ENCODE measurements at regions not wholly inside any gene's neighbourhood (a gene's known extent, or its start where the extent isn't known, plus 50 kb on each side); places are given as distances from the start of the nearest gene placed in this dataset.

- TF ChIP-seq, protein P1, sequence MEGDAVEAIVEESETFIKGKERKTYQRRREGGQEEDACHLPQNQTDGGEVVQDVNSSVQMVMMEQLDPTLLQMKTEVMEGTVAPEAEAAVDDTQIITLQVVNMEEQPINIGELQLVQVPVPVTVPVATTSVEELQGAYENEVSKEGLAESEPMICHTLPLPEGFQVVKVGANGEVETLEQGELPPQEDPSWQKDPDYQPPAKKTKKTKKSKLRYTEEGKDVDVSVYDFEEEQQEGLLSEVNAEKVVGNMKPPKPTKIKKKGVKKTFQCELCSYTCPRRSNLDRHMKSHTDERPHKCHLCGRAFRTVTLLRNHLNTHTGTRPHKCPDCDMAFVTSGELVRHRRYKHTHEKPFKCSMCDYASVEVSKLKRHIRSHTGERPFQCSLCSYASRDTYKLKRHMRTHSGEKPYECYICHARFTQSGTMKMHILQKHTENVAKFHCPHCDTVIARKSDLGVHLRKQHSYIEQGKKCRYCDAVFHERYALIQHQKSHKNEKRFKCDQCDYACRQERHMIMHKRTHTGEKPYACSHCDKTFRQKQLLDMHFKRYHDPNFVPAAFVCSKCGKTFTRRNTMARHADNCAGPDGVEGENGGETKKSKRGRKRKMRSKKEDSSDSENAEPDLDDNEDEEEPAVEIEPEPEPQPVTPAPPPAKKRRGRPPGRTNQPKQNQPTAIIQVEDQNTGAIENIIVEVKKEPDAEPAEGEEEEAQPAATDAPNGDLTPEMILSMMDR (IDR thresholded peaks at IDR 0.05) = no peak
- no peak for TF ChIP-seq POLR2A (IDR thresholded peaks at IDR 0.05)
Observed at GRCh38 chr10:35819736-35820135, 177.6 kb upstream of the FZD8 start.

Data from lower leg skin (tissue), 3 donors.